Endothelial cell (in vitro differentiated cells): ENCODE measurements at regions not wholly inside any gene's neighbourhood (a gene's known extent, or its start where the extent isn't known, plus 50 kb on each side); places are given as distances from the start of the nearest gene placed in this dataset.

ENCODE experiments used
- DNase-seq: peaks from one replicate; pipeline ENCODE4 v3.0.0; 2021; ENCODE audit warnings: low spot score
- H3K27ac Mint-ChIP-seq: one replicate; pipeline ENCODE4 v1.8.0; 2021; ENCODE audit warnings: mixed read lengths, inconsistent platforms; ENCODE audit not compliant: unreplicated experiment
- H3K27me3 Mint-ChIP-seq: one replicate; pipeline ENCODE4 v1.8.0; 2021; ENCODE audit warnings: mild to moderate bottlenecking, moderate library complexity, mixed read lengths, inconsistent platforms; ENCODE audit not compliant: unreplicated experiment
- H3K36me3 Mint-ChIP-seq: one replicate; pipeline ENCODE4 v1.8.0; 2021; ENCODE audit warnings: mild to moderate bottlenecking, low read depth, mixed read lengths, inconsistent platforms; ENCODE audit not compliant: unreplicated experiment
- H3K4me1 Mint-ChIP-seq: one replicate; pipeline ENCODE4 v1.8.0; 2021; ENCODE audit warnings: mild to moderate bottlenecking, mixed read lengths, inconsistent platforms; ENCODE audit not compliant: unreplicated experiment
- H3K4me3 Mint-ChIP-seq: one replicate; pipeline ENCODE4 v1.8.0; 2021; ENCODE audit warnings: mild to moderate bottlenecking, mixed read lengths, inconsistent platforms; ENCODE audit not compliant: unreplicated experiment
- H3K9me3 Mint-ChIP-seq: one replicate; pipeline ENCODE4 v1.8.0; 2021; ENCODE audit warnings: mixed read lengths, inconsistent platforms; ENCODE audit not compliant: unreplicated experiment
- TF ChIP-seq, protein P1 (sequence below): fragments of 200-600 bp; sonication (generic); IDR thresholded peaks from one replicate; pipeline ENCODE4 v1.5.0; 2021; ENCODE audit warnings: antibody characterized with exemption; ENCODE audit not compliant: unreplicated experiment

- no peak for DNase-seq
- no peaks in the 10 kb centered on the region for H3K9me3 Mint-ChIP-seq
- H3K4me3 Mint-ChIP-seq: no peak overlapping the region
- no peak overlapping the region for H3K27ac Mint-ChIP-seq
- TF ChIP-seq, protein P1, sequence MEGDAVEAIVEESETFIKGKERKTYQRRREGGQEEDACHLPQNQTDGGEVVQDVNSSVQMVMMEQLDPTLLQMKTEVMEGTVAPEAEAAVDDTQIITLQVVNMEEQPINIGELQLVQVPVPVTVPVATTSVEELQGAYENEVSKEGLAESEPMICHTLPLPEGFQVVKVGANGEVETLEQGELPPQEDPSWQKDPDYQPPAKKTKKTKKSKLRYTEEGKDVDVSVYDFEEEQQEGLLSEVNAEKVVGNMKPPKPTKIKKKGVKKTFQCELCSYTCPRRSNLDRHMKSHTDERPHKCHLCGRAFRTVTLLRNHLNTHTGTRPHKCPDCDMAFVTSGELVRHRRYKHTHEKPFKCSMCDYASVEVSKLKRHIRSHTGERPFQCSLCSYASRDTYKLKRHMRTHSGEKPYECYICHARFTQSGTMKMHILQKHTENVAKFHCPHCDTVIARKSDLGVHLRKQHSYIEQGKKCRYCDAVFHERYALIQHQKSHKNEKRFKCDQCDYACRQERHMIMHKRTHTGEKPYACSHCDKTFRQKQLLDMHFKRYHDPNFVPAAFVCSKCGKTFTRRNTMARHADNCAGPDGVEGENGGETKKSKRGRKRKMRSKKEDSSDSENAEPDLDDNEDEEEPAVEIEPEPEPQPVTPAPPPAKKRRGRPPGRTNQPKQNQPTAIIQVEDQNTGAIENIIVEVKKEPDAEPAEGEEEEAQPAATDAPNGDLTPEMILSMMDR: no peak
- H3K36me3 Mint-ChIP-seq: no peaks in the 10 kb centered on the region
- H3K27me3 Mint-ChIP-seq: no peaks in the 10 kb centered on the region
- no peaks in the 10 kb centered on the region for H3K4me1 Mint-ChIP-seq
Observed at GRCh38 chr2:154637456-154637855, 61.0 kb upstream of the KCNJ3 start.

- H3K27me3 Mint-ChIP-seq: no peaks in the 10 kb centered on the region
- no peaks in the 10 kb centered on the region for H3K4me1 Mint-ChIP-seq
- no peak overlapping the region for H3K4me3 Mint-ChIP-seq
- no peak for DNase-seq
- no peak overlapping the region for H3K27ac Mint-ChIP-seq
- H3K9me3 Mint-ChIP-seq: no peaks in the 10 kb centered on the region
- no peaks in the 10 kb centered on the region for H3K36me3 Mint-ChIP-seq
- TF ChIP-seq, protein P1: no peak
Observed at GRCh38 chr2:154638783-154639182, 59.7 kb upstream of the KCNJ3 start.

GRCh38 chr2:154640000-154640399 lies 58.5 kb upstream of the KCNJ3 start:
- Mint-ChIP-seq H3K27me3 (no peaks in the 10 kb centered on the region), H3K27ac (no peak overlapping the region), H3K9me3 (no peaks in the 10 kb centered on the region), H3K36me3 (no peaks in the 10 kb centered on the region), H3K4me1 (no peaks in the 10 kb centered on the region), H3K4me3 (no peak overlapping the region)
- TF ChIP-seq, protein P1: no peak
- DNase-seq: no peak
